ENCODE measurements at regions not wholly inside any gene's neighbourhood (a gene's known extent, or its start where the extent isn't known, plus 50 kb on each side); places are given as distances from the start of the nearest gene placed in this dataset.
"Not testable (repeated sequence)": the region's sequence is repeated elsewhere in the genome, so short reads cannot be mapped to it uniquely, and the experiment has no call there.

DNA sequence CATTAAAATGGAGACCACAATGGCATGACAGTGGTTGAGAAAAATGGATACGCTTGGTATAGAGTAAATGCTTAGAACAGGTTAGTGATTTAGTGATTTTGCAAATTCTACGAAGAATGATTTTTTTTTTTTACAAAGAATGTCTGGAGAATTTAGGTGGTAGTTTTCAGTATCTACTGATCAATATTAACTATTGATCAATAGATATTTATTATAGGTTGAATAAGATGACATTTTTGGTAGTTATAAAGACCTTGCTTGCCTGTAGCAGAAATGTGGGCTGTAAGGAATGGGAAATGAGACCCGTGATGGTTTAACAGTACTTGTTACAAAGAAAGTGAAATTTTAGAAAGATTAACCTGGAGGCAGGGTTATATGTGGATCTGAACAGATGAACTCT is 137.5 kb downstream of the NR2F2 start:
- no peak for DNase-seq (ENCODE audit: low read depth in 2 of 3, low spot score in 1 of 3)

GRCh38 chr15:96470681-96471310 is 140.3 kb downstream of the NR2F2 start:
- no peak for DNase-seq (ENCODE audit: low read depth in 2 of 3, low spot score in 1 of 3)

DNA sequence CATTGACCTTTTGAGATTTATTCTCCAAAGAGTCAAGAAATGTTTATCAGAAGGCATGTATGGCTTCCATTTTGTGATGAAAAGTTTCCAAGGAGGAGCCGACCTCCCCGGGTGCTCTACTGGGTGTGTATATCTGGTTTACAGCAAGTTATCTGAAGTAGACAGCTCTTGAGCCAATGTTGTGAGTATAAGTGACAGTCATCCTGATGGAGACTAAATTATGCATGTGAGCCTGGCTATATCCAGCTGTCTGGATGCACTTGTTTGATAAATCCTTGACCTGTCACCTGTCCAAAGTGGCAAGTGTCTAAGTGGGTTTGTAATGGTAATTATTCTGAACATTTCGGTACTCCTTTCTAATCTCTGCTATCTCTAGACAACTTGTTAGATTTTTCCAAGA is 142.2 kb downstream of the NR2F2 start:
- DNase-seq (ENCODE audit: low read depth in 2 of 3, low spot score in 1 of 3): no peak

- DNase-seq (ENCODE audit: low read depth in 2 of 3, low spot score in 1 of 3): no peak
Observed at GRCh38 chr15:96473556-96473955, 143.1 kb downstream of the NR2F2 start.

- DNase-seq (ENCODE audit: low read depth in 2 of 3, low spot score in 1 of 3): no peak
Observed at GRCh38 chr15:96474231-96474664, 143.7 kb downstream of the NR2F2 start.

DNA sequence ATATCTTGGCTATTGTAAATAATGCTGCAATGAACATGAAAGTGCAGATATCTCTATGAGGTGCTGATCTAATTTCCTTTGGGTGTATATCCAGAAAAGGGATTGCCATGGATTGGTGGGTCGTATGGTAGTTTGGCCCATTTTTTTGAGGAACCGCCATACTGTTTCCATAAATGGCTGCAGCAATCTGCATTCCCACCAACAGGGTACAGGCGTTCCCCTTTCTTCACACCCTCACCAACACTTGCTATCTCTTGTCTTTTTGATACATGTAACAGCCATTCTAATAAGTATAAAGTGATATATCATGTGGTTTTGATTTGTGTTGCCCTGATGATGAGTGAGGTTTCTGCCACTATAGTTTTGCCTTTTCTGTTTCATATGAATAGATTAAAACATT is 146.7 kb downstream of the NR2F2 start:
- no peak for DNase-seq (ENCODE audit: low read depth in 2 of 3, low spot score in 1 of 3)

- not testable (repeated sequence) for DNase-seq (ENCODE audit: low read depth in 2 of 3, low spot score in 1 of 3)
Observed at GRCh38 chr15:96484412-96484811, 153.9 kb downstream of the NR2F2 start.

DNA sequence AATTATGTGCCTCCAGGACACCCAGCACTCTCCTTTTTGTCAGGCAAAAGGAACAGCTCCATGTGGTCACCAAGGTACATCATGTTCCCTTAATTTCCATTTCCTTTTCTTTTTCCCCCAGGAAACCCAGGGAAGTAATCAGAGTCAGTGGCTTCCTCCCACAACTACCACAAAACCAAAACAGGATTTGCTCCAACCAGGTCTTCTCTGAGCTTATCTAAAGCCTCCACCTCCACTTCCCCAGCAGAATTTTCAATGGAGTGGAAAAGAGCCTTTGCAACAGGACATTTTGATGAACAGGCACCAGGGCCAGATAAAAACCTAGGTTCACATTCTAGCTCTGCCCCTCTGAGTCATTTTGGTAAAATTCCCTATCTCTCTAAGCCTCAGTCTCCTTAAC is 154.3 kb downstream of the NR2F2 start:
- DNase-seq (ENCODE audit: low read depth in 2 of 3, low spot score in 1 of 3): no peak

- no peak for DNase-seq (ENCODE audit: low read depth in 2 of 3, low spot score in 1 of 3)
Observed at GRCh38 chr15:96487245-96487644, 156.7 kb downstream of the NR2F2 start.

GRCh38 chr15:96491066-96491699 is 160.7 kb downstream of the NR2F2 start:
- DNase-seq (ENCODE audit: low read depth in 2 of 3, low spot score in 1 of 3): not testable (repeated sequence)

GRCh38 chr15:96491700-96492644 is 161.5 kb downstream of the NR2F2 start:
- not testable (repeated sequence) for DNase-seq (ENCODE audit: low read depth in 2 of 3, low spot score in 1 of 3)

DNA sequence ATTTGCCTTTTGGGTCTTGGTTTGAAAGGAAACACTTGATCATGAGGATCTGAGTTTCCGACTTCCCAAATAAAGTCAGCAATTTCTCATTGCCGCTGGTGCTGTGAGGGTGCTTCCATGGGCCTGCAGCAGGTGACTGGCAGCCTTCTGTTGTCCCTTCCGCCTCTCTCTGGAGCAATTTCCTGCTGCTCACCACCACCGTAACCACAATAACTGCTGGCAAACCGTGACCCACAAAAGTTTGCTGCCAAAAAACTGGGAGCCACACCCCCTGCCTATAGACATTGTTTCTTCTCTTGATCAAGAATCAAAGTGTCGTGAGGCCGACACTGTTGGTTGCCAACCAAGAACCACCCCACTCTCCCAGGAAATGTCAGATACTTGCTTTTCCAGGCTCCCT is 164.0 kb downstream of the NR2F2 start:
- no peak for DNase-seq (ENCODE audit: low read depth in 2 of 3, low spot score in 1 of 3)

- no peak for DNase-seq (ENCODE audit: low read depth in 2 of 3, low spot score in 1 of 3)
Observed at GRCh38 chr15:96495386-96495785, 164.9 kb downstream of the NR2F2 start.

GRCh38 chr15:96497951-96498350 is 167.5 kb downstream of the NR2F2 start:
- DNase-seq (ENCODE audit: low read depth in 2 of 3, low spot score in 1 of 3): no peak

GRCh38 chr15:96500508-96500907 is 170.0 kb downstream of the NR2F2 start:
- DNase-seq (ENCODE audit: low read depth in 2 of 3, low spot score in 1 of 3): no peak

DNA sequence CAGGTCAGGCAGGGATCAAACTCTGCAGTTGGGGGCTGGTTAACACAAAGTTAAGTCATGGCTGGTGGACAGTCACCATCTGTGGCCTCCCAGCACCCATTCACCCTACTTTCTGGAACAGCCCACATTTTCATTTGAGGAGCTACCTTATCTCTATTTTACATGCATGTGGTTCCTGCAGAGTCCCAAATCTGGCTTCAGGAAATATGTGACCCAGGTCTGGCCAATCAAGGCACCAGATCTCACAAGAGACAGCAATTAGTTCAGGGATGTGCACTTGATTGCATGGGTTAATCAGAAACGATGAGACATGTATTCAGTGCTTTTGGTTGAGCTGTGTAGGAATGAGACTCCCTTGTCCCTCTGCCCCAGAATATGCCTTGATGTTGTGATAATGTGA is 170.9 kb downstream of the NR2F2 start:
- no peak for DNase-seq (ENCODE audit: low read depth in 2 of 3, low spot score in 1 of 3)

DNA sequence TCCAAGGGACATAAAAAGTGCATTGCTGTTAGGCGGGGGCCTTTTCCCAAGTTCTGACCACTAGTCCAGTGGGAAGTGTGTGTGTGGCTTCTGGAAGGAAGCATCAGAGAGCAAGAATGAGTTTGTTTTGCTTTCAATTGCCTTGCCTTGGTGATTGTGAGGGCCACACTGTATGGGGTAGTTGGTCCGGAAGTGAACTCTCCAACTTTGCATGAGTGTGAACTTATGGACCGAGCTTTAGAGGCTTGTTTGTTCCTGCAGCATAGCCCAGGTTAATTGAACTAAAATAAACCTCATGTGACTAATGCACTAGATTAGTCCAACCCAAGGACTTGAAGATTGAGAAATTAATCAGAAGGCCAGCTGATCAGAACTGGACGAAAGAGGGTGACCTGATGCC is 171.7 kb downstream of the NR2F2 start:
- DNase-seq (ENCODE audit: low read depth in 2 of 3, low spot score in 1 of 3): no peak

DNA sequence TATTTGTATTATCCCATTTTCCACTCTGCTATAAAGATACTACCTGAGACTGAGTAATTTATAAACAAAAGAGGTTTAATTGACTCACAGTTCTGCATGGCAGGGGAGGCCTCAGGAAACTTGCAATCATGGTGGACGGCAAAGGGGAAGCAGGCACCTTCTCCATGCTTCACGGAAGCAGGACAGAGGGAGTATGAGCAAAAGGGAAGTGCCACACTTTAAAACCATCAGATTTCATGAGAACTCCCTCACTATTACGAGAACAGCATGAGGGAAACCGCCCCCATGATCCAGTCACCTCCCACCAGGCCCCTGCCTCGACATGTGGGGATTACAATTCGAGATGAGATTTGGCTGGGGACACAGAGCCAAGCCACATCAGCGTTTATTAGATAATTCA is 172.8 kb downstream of the NR2F2 start:
- DNase-seq (ENCODE audit: low read depth in 2 of 3, low spot score in 1 of 3): no peak

DNA sequence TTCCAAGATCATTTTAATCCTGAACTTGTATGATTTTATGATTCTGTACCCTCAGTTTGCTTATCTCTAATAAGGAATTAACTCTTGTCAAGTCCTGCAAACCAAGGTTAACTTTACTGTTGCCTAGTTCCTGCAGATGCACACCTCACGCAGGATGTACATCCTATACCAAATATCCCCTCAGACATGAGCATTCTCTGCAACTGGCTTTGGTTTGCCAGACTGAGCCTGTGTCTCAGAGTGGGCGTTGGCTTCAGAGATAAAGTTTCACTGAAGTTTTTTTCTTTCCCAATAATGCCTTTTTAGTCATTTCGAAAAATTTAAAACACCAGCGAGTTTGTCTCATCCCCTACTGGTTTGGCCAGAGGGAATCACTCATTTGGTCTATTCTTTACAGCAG is 173.9 kb downstream of the NR2F2 start:
- DNase-seq (ENCODE audit: low read depth in 2 of 3, low spot score in 1 of 3): no peak

DNA sequence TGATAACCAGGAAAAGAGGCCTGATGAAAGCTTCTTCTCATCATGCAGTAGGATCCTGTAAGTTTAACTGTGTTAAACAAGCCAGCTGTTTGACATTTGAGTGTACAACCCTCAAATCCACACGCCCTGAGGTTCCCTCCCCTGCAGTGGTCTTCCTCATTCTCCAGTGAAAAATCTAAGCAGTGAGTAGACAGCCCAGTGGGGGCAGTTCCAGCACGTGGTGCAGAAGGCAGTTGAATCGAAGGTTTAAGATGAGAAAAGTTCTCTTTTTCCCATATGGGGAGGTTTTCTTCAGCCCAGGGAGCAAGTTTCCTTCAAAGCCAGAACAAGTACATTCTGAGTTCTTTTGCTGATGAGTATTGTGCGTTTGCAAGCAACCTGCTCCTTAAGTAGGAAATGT is 174.5 kb downstream of the NR2F2 start:
- DNase-seq (ENCODE audit: low read depth in 2 of 3, low spot score in 1 of 3): no peak

DNA sequence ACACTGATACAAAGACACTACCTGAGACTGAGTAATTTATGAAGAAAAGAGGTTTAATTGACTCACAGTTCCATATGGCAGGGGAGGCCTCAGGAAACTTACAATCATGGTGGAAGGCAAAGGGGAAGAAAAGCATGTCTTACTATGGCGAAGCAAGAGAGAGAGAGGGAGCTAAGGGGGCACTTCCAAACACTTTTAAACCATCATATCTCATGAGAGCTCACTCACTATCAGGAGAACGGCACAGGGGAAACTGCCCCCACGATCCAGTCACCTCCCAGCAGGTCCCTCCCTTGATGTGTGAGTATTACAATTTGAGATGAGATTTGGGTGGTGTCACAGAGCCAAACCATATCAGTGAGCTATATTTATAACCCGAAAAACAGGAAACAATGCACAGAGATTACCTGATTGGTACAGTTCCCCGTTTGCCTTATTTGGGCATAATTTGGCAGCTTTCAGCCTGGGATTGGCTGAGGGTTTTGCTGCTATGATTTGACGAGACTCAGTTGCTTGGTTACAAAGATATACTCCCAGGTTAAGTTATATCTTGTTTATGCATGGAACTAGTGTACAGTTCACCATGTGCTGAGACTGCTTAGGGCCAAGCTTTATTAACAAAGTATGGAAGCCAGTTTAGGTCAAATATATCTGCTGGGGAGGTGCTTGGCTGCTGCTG is 184.2 kb downstream of the NR2F2 start:
- no peak for DNase-seq (ENCODE audit: low read depth in 2 of 3, low spot score in 1 of 3)

Measured in stimulated activated CD4-positive, alpha-beta T cell treated with anti-CD3 and anti-CD28 coated beads, Interleukin-12 subunit alpha, Interleukin-12 subunit beta, amount 100 ng/mL, for 48 hours (primary cell).